Spleen (tissue), 7 donors: ENCODE measurements at regions not wholly inside any gene's neighbourhood (a gene's known extent, or its start where the extent isn't known, plus 50 kb on each side); places are given as distances from the start of the nearest gene placed in this dataset.

ENCODE experiments used
- CTCF ChIP-seq, 11 experiments: fragments of 200-600 bp in 7 of 11; fragments of 450-650 bp in 4 of 11; sonication (generic) in 4 of 11; IDR thresholded peaks in 8 of 11; conservative IDR thresholded peaks in 3 of 11; 1 replicate in 7 of 11; 2 replicates in 4 of 11; pipeline versions ENCODE4 v1.4.0 to v1.8.0; 2016 to 2021; ENCODE audit warnings: antibody characterized with exemption in 11 of 11, inconsistent platforms in 4 of 11, mild to moderate bottlenecking in 1 of 11
- POLR2AphosphoS5 ChIP-seq, 3 donors: sonication (generic); formaldehyde crosslinking; IDR thresholded peaks; one replicate each; pipeline ENCODE4 v1.5.1; 2017; ENCODE audit warnings: antibody characterized with exemption in 3 of 3
- donor health status: DM: no; HTN: no; CAD: no; lungs with moderate emphysema.
- donor health status: DM: no; HTN: no; CAD: no.
- donor health status: DM: no; HTN: no; CAD: no.

- TF ChIP-seq CTCF (IDR thresholded peaks at IDR 0.05 in 8 of 11, conservative IDR thresholded peaks at IDR 0.05 in 3 of 11) (no peak), POLR2AphosphoS5 (IDR thresholded peaks at IDR 0.05) (no peak)
Observed at GRCh38 chr10:28838908-28839307, 161.6 kb downstream of the BAMBI start.
